ENCODE measurements at regions not wholly inside any gene's neighbourhood (a gene's known extent, or its start where the extent isn't known, plus 50 kb on each side); places are given as distances from the start of the nearest gene placed in this dataset.

DNA sequence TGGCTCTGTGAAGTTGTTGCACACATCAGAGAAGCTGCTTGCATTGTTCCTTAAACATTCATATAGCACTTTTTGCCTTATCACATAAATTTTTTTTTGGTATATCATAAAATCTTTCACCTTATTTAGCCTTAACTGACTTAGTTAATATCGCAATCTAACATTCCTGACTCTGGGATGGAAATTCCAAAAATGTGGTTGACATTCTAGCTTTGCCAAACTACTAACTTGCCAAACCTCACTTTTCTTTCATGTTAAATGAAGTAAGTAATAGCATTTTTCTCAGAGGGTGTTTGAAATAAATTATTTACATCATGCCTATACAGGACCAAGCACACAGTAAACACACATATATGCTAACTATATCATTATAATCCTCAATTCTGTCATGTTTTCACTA is 736.9 kb upstream of the PCDH9 start:
- TF ChIP-seq, protein P1, sequence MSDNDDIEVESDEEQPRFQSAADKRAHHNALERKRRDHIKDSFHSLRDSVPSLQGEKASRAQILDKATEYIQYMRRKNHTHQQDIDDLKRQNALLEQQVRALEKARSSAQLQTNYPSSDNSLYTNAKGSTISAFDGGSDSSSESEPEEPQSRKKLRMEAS (IDR thresholded peaks at IDR 0.05; ENCODE audit: low read depth, low read length): no peak
- TF ChIP-seq, protein P2, sequence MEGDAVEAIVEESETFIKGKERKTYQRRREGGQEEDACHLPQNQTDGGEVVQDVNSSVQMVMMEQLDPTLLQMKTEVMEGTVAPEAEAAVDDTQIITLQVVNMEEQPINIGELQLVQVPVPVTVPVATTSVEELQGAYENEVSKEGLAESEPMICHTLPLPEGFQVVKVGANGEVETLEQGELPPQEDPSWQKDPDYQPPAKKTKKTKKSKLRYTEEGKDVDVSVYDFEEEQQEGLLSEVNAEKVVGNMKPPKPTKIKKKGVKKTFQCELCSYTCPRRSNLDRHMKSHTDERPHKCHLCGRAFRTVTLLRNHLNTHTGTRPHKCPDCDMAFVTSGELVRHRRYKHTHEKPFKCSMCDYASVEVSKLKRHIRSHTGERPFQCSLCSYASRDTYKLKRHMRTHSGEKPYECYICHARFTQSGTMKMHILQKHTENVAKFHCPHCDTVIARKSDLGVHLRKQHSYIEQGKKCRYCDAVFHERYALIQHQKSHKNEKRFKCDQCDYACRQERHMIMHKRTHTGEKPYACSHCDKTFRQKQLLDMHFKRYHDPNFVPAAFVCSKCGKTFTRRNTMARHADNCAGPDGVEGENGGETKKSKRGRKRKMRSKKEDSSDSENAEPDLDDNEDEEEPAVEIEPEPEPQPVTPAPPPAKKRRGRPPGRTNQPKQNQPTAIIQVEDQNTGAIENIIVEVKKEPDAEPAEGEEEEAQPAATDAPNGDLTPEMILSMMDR (IDR thresholded peaks at IDR 0.05; ENCODE audit: low read depth, low read length): no peak
- no peak for TF ChIP-seq POLR2A (IDR thresholded peaks at IDR 0.05; ENCODE audit: extremely low read depth, insufficient read length)
- TF ChIP-seq MYC (IDR thresholded peaks at IDR 0.05; ENCODE audit: low read depth, low read length): no peak
